DMS 273 (cell line): ENCODE measurements at regions not wholly inside any gene's neighbourhood (a gene's known extent, or its start where the extent isn't known, plus 50 kb on each side); places are given as distances from the start of the nearest gene placed in this dataset.
A peak's percentile ranks its signal among the peaks of the same experiment; 100 is the strongest.

Experiments used
- DNase-seq: peaks from one replicate; lab custom pipeline; 2025; ENCODE audit not compliant: unreplicated experiment; lab: John Stamatoyannopoulos, UW

- DNase-seq: no peak
These were observed 314.4 kb downstream of the GRB14 start for GRCh38 chr2:164306872-164307271.

DNA sequence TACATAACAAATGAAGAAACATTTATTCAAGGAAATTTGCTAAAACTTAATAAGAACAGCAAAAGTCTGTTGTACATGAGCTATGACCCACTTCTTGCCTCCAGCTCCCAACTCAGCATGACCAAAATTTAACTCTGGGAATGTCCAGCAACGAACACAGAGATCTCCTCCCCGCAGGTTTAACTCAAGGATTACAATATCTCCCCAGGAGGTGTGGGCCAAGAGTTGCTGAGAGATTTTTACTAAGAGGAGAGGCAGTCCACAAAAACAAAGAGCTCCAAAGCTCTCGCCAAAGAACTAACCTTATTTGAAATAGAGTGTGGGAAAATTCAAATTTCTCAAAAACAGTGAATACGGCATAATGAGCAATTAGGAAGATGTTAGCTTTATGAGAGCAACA is 318.5 kb downstream of the GRB14 start:
- DNase-seq: no peak

DNA sequence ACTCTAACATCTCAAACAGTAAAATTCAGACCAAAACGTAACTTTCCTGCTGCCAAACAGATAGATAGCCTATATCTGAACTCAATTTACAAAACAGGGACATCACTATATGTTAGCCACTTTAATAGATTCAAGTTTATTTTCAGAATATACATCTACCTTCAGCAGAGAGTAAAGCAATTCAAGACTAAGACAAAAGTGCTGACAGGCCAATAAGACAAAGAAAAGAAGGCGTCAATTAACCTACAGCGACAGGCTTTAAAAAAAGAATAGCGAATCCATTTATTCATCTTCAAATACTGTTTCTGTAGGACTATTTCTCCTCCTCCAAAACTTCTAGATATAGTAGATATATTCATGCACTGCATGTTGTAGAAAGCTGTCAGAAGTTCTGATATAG is 333.0 kb downstream of the GRB14 start:
- no peak for DNase-seq

DNA sequence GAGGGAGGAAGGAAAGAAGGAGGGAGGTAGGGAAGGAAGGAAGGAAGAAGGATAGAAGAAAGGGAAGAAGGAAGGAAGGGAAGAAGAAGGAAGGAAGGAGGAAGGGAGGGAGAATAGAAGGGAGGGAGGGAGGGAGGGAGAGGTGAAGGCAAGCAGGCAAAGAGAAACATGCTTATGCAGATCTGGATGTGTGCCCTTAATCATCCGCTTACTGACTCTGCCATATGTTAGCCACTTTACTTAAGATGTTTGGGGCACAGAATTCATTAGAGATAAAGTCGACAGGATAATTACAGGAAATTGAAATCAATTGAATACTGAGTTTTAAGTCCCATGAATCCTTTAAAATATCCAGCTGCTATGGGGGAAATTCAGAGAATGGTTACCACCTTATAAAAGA is 334.2 kb downstream of the GRB14 start:
- peak; percentile 88 for DNase-seq

DNA sequence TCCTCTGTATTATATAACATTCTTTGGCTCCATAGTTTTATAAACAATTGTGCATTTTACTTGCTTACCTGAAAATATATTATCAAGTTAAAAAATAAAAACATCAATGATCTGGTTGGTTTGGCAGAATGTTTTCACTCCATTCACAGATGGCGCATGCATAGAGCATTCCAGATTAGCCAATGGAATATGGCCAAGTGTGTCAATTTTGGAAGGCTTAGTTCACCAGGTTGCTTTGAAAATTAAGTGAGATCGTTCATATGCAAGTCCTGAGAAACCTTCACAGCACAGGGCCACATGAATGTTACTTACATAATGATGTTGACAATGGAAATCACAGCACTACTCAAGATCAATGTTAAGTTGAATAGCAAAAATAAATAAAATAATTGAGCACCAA is 335.7 kb downstream of the GRB14 start:
- DNase-seq: peak; percentile 57

DNA sequence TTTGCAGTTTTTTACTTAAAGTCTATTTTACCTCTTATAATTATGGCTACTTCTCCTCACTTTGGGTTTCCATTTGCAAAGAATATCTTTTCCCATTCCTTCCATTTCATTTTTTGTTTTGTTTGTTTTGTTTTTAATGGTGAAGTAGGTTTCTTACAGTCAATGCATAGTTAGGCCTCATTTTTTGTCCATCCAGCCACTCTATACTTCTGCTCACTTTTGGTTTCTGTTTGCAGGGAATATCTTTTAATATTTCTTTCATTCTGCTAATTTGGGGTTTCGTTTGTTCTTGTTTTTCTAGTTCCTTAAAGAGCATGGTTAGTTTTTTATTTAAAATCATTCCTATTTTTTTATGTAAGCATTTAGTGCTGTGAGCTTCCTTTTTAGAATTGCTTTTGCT is 339.4 kb downstream of the GRB14 start:
- no peak for DNase-seq

DNA sequence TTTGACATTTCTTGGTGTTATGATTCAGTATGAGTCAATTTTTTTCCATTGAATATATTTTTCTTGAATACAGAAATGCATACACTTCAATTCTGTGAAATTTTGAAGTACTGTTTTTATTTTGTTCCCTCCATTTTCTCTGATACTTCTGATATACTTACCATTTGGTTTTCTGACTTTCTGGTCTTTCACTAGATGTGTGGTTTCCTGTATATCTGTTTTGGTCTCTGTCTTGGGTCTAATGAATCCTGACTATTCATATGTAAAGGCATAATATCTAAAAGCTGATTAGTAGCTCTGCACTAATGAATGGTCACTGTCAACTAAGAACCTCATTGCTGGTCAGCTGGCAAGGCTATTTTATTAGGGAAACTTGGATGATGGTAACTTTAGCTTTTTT is 345.6 kb downstream of the GRB14 start:
- no peak for DNase-seq

DNA sequence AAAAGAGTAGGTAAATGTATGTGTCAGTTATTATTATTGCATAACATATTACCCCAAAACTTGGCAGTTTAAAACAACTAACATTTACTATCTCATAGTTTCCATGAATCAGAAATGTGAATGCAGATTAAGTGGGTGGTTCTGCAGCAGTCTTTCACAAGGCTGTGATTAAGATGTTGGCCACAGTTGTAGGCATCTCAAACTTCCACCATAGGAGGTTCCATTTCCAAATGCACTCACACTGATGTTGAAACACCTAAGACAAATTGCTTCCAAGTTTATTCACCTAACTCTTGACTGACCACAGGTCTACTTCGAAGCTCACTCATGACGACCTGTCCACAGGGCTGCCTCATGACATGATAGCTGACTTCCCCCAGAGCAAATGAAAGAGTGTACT is 360.8 kb downstream of the GRB14 start:
- no peak for DNase-seq

GRCh38 chr2:164257742-164258141 is 363.5 kb downstream of the GRB14 start:
- peak; percentile 84 for DNase-seq

DNA sequence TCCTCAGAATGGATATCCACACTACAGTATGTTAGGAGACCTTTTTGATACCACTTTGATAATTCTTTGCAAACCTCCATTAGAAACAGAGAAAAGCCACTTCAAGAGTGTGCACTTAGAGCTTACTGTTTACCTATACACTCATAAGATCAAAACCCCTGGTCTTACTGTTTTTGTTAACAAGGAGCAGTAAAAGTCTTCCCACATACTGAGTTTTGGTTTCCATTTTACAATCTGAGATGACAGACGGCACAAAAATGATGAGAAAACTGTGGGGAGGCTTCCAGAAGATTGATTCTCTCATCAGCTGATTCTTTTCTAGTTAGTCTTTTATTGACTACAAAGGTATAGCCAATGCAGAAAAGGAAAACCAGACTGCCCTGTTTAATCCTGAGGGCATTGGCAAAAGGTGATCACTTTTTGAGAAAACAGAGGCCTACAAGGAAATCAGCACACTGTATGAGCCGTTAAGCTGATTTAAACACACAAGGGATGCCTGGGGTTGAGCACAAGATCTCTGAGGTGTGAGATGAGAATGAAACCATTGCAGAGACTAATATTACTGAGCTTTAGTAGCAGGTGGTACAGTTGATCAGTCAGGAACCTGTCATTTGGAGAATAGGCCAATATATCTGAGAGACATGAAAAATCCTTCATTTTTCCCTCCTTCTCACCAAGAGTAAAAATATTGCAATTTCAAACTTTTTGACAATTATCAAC is 368.6 kb downstream of the GRB14 start:
- no peak for DNase-seq

- no peak for DNase-seq
These were observed 378.0 kb downstream of the GRB14 start for GRCh38 chr2:164243315-164243714.

GRCh38 chr2:164242409-164242808 is 378.9 kb downstream of the GRB14 start:
- DNase-seq: no peak

DNA sequence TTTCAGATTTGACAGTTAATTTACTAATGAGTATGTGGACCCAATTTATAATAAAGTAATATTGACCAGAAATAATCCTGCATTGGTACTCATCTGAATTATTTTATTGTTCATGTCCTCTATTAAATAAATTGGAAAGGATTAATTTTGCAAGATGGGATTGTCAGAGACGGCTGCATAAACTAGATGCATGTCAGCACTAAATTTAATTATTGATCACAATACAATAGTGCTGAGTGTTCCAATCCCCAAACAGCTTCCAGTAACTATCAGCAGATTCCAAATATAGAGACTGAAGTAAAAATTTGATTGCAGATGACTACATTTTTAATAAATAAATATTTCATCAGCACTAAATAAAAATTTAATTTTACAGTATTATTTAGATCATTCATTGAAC is 387.2 kb downstream of the GRB14 start:
- no peak for DNase-seq

- peak; percentile 2 for DNase-seq
These were observed 397.3 kb downstream of the GRB14 start for GRCh38 chr2:164224007-164224406.

GRCh38 chr2:164221473-164221872 is 399.8 kb downstream of the GRB14 start:
- DNase-seq: no peak

DNA sequence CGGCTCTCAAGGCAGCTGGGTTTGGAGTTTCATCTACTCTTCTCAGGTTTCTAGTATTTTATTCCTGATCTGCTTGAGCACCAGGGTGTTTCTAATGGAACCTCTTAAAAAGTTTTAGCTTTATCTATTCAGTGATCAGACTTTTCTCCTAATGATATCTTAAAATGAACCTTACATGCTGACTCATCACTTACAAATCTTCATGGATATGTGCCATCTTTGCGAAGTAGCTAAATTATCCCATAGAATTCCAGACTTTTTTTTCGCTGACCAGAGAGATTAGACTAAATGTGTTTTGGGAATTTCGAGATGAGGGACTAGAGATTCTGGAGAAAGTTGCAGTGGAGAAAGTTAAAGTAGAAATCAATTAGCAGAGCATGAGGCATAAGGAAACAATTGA is 401.0 kb downstream of the GRB14 start:
- no peak for DNase-seq

DNA sequence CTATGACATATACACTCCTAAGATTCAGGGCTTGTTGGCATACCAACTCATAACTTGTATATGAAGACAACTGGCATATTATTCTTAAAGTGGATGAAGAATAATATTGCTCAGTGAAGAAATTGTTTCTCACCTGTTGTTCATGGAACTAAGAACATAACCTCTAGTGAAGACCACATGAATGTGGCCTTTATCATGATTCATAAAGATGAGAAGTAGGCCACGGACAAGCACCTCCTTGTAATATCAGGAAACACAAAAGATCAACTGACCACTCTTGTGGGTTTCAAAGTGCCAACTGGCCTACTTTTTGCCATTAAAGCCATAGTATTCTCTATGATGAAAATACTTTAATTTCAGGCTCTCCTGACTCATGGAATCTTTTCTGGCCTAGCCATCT is 407.4 kb downstream of the GRB14 start:
- no peak for DNase-seq

DNA sequence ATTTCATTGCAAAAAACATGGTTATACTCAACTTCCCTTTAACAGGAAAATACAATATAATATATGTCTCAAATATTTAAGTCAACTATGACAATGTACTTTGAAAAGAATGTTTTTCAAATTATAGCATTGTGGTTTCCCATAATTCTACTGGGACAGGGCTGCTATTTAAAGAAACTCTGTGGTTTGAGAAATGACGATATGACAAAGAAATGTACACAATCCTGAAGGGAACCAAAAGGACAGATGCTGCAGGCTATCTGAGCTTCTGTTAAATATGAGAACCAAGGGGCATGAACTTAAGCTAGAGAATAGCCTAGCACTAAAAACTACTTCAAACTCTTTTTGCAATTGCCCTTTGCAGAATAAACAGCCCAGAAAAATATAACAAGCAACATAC is 415.9 kb downstream of the GRB14 start:
- DNase-seq: peak; percentile 17

DNA sequence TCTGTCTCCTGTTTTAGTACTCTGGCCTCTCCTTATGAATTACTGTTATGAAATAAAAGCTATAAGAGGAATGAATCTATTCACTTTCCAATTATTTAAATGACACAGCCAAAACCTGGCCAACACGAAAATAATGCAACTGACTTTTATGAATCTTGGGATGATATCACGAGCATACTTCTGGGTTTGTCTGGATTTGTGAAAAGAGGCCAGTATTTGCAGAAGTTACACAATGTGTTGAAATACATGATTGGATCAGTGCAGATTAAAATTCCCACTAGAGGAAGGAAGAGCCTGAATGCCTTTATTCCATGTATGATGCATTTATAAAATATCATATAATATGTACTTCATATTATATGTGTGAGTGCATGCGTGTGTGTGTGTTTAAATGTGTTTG is 418.2 kb downstream of the GRB14 start:
- no peak for DNase-seq

- no peak for DNase-seq
These were observed 423.0 kb downstream of the GRB14 start for GRCh38 chr2:164198256-164198655.

DNA sequence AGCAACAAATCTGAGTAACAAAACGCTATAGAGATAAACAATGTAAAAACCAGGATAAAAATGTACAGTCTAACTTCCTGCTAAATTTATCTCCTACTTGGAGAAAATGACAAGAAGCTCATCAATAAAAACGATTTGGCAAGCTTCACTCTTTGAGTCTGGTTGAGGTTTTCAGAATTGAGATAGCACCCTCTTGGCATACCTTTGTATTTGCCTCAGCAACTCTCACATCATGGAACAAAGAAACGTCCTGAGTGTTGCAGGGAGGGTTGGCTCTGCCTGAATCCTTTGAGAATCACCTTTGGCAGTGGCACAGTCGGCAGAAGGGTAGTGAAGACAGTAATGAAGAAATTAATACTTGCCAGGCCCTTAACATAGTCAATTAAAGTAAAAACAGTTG is 430.6 kb downstream of the GRB14 start:
- no peak for DNase-seq

GRCh38 chr2:164189851-164190250 is 431.4 kb downstream of the GRB14 start:
- DNase-seq: no peak

- no peak for DNase-seq
These were observed 434.2 kb downstream of the GRB14 start for GRCh38 chr2:164187121-164187520.
